Omental fat pad (tissue), 3 donors: ENCODE measurements at regions not wholly inside any gene's neighbourhood (a gene's known extent, or its start where the extent isn't known, plus 50 kb on each side); places are given as distances from the start of the nearest gene placed in this dataset.
"Not testable (repeated sequence)": the region's sequence is repeated elsewhere in the genome, so short reads cannot be mapped to it uniquely, and the experiment has no call there.

ENCODE experiments used
- ATAC-seq: fragments of 150-250 bp; one replicate; pipeline ENCODE4 v1.9.1; 2016; ENCODE audit warnings: mild to moderate bottlenecking, moderate library complexity; ENCODE audit not compliant: low FRiP score
- DNase-seq: peaks from one replicate; pipeline ENCODE4 v3.0.0-alpha.2; 2019; ENCODE audit warnings: low spot score
- CTCF ChIP-seq, 3 donors: fragments of 450-650 bp; IDR thresholded peaks; one replicate each; pipeline ENCODE4 v1.5.1; 2016 to 2017; ENCODE audit warnings: antibody characterized with exemption in 3 of 3, mild to moderate bottlenecking in 3 of 3, moderate library complexity in 2 of 3

DNA sequence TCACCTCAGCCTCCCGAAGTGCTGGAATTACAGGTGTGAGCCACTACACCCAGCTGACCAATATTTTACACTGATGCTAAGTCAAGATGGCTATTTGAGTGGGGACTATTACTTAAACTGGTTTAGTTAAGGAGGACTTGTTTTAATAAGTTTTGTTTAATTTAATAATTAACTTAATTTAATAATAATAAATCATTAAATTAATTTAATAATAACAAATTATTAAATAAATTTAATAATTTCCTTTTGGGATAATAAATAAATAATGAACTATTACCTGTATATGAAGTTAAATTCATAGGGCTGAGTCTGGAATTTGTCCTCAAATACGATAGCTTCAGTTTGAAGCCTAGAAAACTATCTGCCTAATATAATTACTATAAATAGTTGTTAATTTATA lies 665.1 kb upstream of the COX7C start:
- ATAC-seq (no peak), DNase-seq (no peak)

GRCh38 chr5:85967681-85968080 lies 650.1 kb upstream of the COX7C start:
- TF ChIP-seq CTCF (IDR thresholded peaks at IDR 0.05), result no peak
- DNase-seq (no peak), ATAC-seq (no peak)

More for the DNA sequence above, 665.1 kb upstream of the COX7C start:
- TF ChIP-seq CTCF (IDR thresholded peaks at IDR 0.05), result no peak

DNA sequence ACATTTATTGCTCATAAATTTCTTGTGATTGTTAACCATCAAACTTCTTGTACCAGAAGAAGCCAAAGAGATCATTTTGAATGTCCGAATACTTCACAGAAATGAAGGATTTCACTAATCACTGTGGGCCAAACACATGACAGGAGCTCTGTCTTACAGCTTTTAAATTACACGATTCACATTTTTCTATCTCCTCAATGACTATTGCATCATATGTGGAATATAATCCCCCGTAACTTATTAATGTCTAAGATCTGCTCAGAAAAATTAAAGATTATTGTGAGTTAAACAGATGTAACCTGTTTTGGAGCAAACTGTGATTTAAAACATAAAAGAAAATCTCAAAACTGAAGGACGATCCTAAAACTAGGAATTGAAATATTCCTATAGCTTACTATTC lies 645.2 kb upstream of the COX7C start:
- no peak for ATAC-seq
- DNase-seq, result no peak
- TF ChIP-seq CTCF (IDR thresholded peaks at IDR 0.05), result no peak

GRCh38 chr5:85985167-85985566 lies 632.6 kb upstream of the COX7C start:
- ATAC-seq (no peak), DNase-seq (no peak)
- TF ChIP-seq CTCF (IDR thresholded peaks at IDR 0.05), result no peak

- ATAC-seq, result no peak
- TF ChIP-seq CTCF (IDR thresholded peaks at IDR 0.05), result no peak
- no peak for DNase-seq
Observed at GRCh38 chr5:85990998-85991397, 626.7 kb upstream of the COX7C start.

DNA sequence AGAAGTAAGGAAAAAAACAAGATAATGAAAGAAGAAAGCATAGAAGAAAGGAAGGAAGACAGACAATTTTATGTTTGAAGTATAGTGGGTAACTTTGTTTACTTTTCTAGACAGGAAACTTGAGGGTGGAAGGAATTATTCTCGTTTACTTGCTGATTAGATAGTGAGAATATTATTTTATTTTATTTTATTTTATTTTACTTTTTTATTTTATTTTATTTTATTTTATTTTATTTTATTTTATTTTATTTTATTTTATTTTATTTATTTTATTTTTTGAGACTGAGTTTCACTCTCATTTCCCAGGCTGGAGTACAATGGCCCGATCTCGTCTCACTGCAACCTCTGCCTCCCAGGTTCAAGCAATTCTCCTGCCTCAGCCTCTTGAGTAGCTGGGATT lies 623.1 kb upstream of the COX7C start:
- ATAC-seq, DNase-seq: not testable (repeated sequence)

- DNase-seq, result no peak
- ATAC-seq, result no peak
- no peak for TF ChIP-seq CTCF (IDR thresholded peaks at IDR 0.05)
Observed at GRCh38 chr5:85998656-85999055, 619.1 kb upstream of the COX7C start.

- TF ChIP-seq CTCF (IDR thresholded peaks at IDR 0.05), result no peak
- no peak for ATAC-seq
- DNase-seq, result no peak
Observed at GRCh38 chr5:86008293-86008692, 609.4 kb upstream of the COX7C start.
